GM13976 (cell line): ENCODE measurements at regions not wholly inside any gene's neighbourhood (a gene's known extent, or its start where the extent isn't known, plus 50 kb on each side); places are given as distances from the start of the nearest gene placed in this dataset.
"Not testable (repeated sequence)": the region's sequence is repeated elsewhere in the genome, so short reads cannot be mapped to it uniquely, and the experiment has no call there.

Source experiments
- DNase-seq: peaks from one replicate; pipeline ENCODE4 v3.0.0; 2012; ENCODE audit warnings: low spot score
- in situ Hi-C: fragments of 300-500 bp; cut with MboI; formaldehyde crosslinking; loops from one replicate; pipeline ENCODE4 v1.12.0; 2022; ENCODE audit warnings: low sequenced_read_pairs, mixed read lengths, inconsistent platforms; ENCODE audit not compliant: unreplicated experiment
- TF ChIP-seq, protein P1 (sequence below): IDR thresholded peaks from 2 replicates; pipeline ENCODE4 v1.5.1; 2012; ENCODE audit warnings: borderline replicate concordance, mild to moderate bottlenecking; ENCODE audit not compliant: insufficient read depth; ENCODE audit errors: extremely low read depth, missing control alignments, control extremely low read depth

DNA sequence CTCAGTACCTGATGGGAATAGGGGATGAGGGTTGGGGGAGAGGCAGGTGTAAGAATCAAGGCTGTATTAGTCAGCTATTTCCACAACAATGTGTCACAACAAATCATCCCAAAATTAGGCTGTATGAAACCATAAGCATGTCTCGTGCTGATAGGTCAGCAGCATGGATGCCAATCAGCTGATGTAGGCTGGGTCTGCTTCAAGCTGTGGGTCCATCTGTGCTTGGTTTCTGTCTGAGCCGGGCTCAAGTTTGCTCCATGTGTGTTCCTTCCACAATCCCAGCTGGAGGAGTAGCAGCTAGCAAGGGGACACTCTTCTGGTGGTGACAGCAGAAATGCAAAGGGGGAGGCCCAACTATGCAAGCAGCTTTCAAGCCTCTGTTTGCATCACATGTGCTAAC lies 97.9 kb upstream of the ZNF746 start:
- in situ Hi-C loops = no loop called here
- DNase-seq = no peak
- TF ChIP-seq, protein P1, sequence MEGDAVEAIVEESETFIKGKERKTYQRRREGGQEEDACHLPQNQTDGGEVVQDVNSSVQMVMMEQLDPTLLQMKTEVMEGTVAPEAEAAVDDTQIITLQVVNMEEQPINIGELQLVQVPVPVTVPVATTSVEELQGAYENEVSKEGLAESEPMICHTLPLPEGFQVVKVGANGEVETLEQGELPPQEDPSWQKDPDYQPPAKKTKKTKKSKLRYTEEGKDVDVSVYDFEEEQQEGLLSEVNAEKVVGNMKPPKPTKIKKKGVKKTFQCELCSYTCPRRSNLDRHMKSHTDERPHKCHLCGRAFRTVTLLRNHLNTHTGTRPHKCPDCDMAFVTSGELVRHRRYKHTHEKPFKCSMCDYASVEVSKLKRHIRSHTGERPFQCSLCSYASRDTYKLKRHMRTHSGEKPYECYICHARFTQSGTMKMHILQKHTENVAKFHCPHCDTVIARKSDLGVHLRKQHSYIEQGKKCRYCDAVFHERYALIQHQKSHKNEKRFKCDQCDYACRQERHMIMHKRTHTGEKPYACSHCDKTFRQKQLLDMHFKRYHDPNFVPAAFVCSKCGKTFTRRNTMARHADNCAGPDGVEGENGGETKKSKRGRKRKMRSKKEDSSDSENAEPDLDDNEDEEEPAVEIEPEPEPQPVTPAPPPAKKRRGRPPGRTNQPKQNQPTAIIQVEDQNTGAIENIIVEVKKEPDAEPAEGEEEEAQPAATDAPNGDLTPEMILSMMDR = no peak

- in situ Hi-C loops = no loop called here
- no peak for DNase-seq
- TF ChIP-seq, protein P1 = no peak
These were observed 97.5 kb upstream of the ZNF746 start for GRCh38 chr7:149595078-149595477.

DNA sequence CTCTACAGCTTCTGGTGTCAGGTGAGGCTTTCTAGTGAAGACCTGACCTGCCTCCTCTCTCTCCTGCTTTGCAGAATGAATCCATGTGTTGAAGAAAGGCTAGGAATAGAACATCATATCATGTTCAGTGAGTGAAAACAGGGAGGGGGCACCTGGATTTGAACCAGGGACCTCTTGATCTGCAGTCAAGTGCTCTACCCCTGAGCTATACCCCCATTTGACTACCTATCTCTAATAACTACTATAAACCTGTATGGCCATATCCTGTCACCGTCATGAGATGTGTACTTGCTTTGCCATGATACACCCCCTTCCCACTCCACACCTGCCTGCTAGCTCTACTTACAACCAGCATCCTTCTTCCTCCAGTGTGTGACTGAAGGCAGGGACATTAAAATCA lies 91.3 kb upstream of the ZNF746 start:
- DNase-seq = no peak
- in situ Hi-C loops = no loop called here
- TF ChIP-seq, protein P1 = no peak

GRCh38 chr7:149586646-149587645 lies 89.3 kb upstream of the ZNF746 start:
- TF ChIP-seq, protein P1 = no peak
- in situ Hi-C loops = no loop called here
- no peak for DNase-seq

DNA sequence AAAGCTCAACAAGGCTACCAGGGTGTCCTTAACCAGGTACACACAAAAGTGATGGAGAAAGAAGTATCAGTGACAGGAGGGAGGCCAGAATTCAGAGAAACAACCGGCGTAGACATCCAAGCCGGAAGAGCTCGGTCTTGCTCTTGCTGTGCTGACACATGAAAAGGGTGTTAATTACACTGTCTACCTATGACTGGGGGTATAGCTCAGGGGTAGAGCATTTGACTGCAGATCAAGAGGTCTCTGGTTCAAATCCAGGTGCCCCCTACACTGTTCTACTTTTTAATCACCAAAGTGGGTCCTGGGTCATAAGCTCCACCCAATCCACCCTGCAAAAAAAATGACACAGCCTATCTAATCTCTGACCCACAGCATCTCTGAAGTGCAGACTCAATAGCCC lies 86.9 kb upstream of the ZNF746 start:
- TF ChIP-seq, protein P1 = no peak

DNA sequence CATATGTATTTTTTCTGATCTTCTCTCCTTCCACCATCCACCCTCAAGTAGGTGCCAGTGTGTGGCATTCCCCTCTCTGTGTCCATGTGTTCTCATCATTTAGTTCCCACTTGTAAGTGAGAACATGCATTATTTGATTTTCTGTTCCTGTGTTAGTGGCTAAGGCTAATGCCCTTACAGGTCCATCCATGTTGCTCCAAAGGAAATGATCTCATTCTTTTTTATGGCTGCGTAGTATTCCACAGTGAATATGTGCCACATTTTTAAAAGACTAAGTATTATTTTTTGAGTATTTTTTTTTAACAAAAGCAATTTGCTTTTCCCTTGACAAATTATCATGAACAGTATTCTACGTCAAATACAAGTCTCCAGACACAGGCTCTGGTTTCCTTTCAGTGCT lies 86.4 kb upstream of the ZNF746 start:
- in situ Hi-C loops = no loop called here
- no peak for DNase-seq
- TF ChIP-seq, protein P1 = no peak

More for the DNA sequence above, 86.9 kb upstream of the ZNF746 start:
- in situ Hi-C loops = no loop called here
- no peak for DNase-seq

GRCh38 chr7:149580328-149580727 lies 82.7 kb upstream of the ZNF746 start:
- in situ Hi-C loops = no loop called here

GRCh38 chr7:149579365-149579764 lies 81.8 kb upstream of the ZNF746 start:
- in situ Hi-C loops, DNase-seq: not testable (repeated sequence)

More at GRCh38 chr7:149580328-149580727, 82.7 kb upstream of the ZNF746 start:
- TF ChIP-seq, protein P1 = no peak
- no peak for DNase-seq

- DNase-seq, in situ Hi-C loops: not testable (repeated sequence)
These were observed 76.8 kb upstream of the ZNF746 start for GRCh38 chr7:149574428-149574827.
